GM19043 (cell line): ENCODE measurements at regions not wholly inside any gene's neighbourhood (a gene's known extent, or its start where the extent isn't known, plus 50 kb on each side); places are given as distances from the start of the nearest gene placed in this dataset.
"Not testable (repeated sequence)": the region's sequence is repeated elsewhere in the genome, so short reads cannot be mapped to it uniquely, and the experiment has no call there.

Experiments
- ATAC-seq: cut with Tn5 transposase; IDR thresholded peaks from one replicate; pipeline ENCODE4 v1.9.1; 2021; ENCODE audit warnings: low read depth; ENCODE audit not compliant: unreplicated experiment

- not testable (repeated sequence) for ATAC-seq
Observed at GRCh38 chr1:148361427-148362215, 121.5 kb downstream of the PPIAL4G start.

DNA sequence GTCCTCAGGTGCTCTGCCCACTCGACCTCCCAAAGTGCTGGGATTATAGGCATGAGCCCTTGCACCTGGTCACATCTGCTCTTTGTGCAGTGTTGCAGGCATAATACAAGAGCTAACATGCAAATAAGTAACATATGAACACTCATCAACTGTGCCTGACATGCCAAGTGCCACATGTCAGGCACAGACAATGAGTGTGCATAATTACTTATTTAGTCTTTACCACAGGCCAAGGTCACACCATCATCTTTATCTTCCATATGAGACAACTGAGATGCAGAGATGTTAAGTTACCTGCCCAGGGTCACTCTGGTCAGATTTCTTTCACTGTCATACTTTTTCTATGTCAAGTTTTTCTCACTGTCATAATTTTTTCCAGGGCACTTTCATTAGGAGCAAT lies 126.1 kb downstream of the PPIAL4G start:
- no peak for ATAC-seq

DNA sequence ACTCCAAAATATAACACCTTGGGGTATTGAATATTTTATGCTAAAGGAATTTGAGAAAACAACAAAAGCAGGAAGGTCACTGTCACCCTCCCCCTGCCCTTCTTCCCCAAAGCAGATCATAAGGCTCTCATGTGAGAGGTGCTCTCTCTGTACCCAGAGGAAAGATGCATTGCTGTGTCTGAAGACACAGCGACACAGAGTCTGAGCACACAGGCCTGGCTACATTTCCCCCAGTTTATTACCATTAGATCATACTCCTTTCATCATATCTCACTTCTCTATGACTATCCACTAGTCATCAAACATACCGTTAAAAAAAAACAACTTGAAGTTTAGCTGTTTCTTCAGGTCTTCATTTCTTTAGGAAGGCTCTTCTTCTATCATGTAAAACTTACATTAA lies 127.1 kb downstream of the PPIAL4G start:
- no peak for ATAC-seq

DNA sequence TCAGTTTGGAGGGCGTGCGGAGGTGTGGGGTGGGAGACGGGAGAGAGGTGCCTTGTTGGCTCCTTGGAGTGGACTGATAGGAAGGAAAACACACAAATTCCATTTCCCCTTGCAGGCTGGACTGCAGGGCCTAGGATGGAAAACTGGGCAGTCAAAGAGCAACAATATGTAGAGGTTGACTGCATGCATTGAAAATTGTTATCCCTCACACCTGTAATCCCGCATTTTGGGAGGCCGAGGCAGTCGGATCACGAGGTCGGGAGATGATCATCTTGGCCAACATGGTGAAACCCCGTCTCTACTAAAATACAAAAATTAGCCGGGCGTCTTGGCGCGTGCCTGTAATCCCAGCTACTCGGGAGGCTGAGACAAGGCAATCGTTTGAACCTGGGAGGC lies 128.2 kb downstream of the PPIAL4G start:
- no peak for ATAC-seq

DNA sequence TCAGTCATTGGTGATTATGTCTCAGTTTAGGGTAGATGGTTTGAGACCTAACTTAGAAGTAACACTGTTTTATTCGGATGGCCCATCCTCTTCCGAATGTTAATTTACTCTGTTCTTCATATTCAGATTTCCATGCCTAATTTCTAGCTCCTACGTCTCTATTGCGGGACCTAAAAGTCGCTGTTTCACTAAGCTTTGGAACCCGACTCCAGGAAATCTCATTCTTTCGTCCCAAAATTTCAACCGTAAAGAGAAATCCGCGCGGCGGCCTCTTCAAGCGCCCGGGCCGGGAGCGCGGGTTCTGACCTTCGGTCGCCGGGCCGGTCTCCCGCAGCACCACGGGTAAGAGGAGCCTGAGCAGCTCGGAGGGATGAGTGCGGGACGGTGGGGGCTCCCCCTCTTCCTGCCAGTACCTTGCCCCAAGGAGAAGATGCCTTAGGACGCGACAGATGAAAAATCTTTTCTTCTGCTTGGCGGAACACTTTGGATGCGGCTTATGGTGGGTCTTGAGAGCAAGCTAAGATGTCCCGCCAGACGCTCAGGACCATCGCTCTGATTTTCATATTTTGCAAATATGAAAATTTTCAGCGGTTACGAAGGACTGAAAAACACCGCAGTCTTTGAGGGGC lies 128.7 kb downstream of the PPIAL4G start:
- no peak for ATAC-seq

DNA sequence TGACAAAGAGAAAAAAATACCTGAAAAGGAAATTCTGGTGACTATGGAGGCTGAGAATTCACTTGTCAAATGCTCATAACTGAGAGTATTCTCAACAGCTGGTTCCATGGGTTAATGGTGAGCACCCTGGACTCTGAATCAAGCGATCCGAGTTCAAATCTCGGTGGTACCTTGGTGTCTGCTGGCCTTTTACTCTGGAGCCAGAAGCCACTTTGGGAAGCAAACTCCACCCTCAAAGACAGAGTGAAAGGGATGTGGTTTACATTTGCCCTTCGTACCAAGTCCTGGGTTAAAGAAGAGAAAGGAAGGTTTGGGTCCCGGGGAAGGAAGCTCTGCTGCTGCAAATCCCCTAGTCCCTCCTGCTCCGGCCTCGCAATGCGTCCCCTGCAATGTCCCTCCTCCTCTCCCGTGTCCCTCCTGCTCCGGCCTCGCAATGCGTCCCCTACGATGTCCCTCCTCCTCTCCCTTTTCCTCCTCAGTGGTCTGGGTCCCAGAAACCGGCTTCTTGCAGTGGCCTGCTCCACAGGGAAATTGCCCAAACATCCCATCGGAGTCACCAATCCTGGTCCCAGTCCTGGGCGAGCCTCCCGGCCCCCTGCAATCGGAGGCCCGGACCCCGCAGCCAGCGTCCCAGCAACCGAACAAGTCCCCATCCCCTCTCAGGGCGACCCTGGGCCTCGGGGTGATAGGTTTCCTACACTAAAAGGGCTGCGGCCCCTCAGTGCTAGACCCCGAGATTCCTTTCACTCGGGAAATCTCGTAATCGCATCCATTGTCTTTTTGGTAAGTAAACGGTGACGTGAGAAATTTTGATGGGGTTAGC lies 129.4 kb downstream of the PPIAL4G start:
- no peak for ATAC-seq

DNA sequence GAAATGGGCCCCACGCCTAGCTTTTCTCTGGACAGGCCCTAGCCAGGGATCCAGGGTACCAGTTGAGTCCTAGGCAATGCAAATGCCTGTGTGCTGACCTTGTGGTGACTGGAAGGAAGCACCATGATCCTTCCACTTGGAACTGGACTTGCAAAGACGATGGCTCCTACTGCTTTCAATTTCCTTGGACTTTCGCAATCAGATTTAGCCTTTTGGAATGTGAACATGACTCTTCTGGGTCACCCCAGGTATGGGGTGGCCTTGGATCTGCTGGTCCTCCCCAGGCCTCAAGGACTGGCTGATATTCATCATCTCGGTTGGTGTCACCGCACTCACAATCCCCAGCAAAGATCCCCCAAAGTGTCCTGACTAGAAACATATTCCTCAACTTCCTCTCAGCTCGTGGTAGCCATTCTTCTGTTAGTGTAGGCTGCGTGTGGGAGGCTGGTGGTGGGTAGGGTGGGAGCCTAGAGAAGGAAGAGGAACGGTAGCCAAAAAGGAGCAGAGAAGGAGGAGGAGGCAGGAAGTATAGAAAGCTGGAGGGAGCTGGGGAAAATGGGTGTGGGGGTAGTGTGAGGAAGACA lies 130.5 kb downstream of the PPIAL4G start:
- ATAC-seq: no peak

DNA sequence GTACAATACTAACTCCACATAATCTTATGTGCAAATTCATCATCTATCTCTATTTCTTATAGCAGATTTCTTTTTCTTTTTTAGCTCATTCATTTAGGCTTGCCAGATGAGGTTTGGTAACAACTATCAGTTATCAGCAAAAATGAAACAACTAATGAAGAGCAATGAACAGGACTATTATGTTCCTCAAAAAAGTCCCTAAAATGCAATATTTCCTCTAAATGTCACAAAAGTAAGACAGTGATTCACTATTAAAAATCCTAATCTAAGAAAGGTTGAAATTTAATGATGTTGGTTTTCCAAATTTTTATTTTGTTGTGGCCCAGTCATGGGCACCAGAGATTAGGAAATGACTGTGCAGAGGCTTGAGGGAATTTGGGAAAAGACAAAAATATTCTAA lies 135.3 kb downstream of the PPIAL4G start:
- no peak for ATAC-seq

DNA sequence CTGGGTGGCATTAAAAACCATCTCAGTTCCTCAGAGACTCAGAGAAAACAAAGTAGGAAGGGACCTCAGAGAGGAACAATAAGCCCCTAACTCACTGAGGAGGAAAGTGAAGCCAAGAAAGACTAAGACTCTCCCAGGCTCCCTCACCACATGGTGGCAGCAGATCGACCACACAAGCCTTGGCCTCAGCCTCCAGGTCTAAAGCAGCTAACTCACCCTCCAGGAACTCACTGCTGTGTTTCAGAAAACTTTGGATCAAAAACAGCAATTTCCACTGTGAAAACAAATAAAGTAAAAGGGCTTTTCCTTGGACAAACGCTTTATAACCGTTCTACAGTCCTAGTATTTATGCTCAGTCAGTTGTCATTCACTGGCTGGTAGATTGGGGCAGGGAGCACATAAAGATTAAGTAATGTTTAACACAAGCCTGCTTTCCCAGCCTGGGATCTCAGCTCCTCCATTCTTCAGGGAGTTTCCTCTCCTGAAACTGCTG lies 137.4 kb downstream of the PPIAL4G start:
- ATAC-seq: not testable (repeated sequence)

- not testable (repeated sequence) for ATAC-seq
Observed at GRCh38 chr1:148344651-148345050, 138.5 kb downstream of the PPIAL4G start.

DNA sequence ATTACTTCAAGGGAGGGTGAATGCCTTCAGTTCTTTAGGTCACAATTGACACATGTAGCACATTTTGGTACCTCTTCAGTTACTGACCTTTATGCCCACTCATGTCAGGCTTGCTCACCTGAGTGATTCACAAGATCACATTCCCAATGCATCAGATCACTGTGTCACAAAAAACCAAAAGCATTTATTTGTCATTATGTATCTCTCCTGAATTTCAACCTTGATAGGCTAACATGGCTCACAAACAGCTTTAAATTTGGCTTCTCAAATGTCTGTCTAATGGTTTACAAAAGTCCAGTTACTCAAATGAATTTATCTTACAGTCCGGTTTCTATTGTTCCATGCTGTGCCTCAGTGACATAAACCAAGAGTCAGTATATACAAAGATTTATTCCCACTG lies 141.4 kb downstream of the PPIAL4G start:
- not testable (repeated sequence) for ATAC-seq

DNA sequence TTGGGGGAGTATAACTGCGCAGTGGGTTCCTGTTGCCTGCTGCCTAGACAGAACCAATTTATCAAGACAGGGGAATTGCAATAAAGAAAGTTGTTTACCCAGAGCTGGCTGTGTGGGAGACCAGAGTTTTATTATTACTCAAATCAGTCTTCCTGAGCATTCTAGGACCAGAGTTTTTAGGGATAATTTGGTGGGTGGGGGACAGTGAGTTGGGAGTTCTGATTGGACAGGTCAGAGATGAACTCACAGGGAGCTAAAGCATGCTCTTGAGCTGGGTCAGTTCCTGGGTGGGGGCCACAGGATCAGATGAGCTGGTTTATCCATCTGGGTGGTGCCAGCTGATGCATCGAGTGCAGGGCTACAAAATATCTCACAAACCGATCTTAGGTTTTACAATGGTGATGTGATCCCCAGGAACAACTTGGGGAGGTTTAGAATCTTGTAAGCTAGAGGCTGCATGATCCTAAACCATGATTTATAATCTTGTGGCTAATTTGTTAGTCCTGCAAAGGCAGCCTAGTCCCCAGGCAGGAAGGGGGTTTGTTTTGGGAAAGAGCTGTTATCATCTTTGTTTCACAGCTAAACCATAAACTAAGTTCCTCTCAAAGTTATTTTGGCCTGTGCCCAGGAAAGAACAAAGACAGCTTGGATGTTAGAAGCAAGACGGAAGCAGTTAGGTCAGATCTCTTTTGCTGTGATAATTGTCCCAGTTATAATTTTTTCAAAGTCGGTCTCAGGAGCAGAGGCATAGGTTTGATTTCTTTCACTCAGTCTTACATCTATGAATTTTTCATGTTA lies 146.8 kb downstream of the PPIAL4G start:
- ATAC-seq: not testable (repeated sequence)

DNA sequence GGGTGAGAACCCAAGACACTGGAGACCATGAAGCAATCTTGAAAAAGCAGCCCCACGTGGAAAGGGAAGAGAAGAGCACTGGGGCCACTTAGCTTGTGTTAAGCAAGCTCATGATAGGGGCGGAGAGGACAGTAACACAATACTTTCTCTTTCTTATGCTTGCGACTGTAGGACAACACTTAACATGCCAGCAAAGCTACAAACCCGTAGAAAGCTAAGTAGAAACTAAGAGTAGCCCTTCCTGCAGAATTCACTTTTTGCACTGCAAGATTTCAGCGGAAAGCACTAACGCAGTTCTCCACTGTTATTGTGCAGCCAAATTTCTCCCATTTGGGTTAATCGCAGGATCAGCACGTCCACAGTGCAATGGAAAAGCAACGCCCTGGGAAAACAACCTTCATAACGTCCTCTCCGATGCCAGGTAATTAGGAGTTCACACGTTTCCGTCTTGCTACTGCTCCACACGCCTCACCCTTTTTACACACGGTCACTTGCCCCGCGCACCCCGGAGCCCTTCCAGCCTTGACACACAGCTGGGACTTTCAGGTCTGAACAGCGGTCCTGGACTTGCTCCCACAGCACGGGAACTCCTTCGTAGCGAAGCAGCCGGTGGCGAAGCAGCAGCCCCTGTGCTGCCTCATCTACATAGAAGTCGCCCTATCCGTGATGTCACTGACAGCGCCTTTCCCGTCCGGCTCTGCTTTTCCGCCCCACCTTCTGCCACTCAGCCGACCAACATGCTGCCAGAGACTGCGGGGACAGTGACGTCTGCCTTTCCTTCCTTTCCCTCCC lies 148.6 kb downstream of the PPIAL4G start:
- peak; percentile 82 for ATAC-seq

GRCh38 chr1:148333875-148334338 lies 149.2 kb downstream of the PPIAL4G start:
- ATAC-seq: no peak

DNA sequence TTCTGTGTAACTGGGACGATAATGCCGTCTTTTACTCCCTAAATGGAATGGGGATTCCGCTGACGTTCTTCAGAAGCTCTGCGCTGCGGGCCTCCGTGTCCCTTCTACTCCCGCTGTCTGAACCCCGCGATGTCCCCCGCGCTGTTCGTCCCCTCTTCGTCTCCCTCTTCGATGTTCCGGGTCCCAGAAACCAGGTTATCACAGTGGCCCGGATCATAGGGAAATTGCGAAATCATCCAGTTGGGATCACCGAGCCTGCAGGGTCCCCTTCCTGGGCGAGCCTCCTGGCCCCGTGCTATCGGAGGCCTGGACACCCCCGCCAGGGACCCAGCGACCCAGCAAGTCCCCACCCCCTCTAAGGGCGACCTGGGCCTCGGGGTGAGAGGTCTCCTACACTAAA lies 154.2 kb downstream of the PPIAL4G start:
- no peak for ATAC-seq

DNA sequence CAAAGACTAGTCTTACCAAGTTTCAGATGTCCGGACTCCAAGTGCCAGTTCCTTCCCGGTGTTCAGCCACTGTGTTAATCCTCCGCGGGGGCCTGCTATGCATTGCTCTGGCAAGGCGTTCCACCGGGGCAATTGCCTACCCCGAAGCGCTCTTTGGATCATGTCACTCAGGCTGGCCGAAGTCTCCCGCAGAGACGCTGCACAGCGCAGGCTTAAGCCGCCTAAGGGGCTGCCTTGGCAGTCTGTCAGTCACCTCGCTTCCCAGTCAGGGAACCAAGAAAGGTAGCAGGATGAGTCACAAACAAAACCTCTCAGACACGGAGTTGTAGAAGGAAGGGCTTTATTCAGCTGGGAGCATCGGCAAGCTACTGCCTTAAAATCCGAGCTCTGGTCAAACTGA lies 158.1 kb downstream of the PPIAL4G start:
- ATAC-seq: not testable (repeated sequence)

GRCh38 chr1:148324465-148324864 lies 158.6 kb downstream of the PPIAL4G start:
- ATAC-seq: not testable (repeated sequence)

DNA sequence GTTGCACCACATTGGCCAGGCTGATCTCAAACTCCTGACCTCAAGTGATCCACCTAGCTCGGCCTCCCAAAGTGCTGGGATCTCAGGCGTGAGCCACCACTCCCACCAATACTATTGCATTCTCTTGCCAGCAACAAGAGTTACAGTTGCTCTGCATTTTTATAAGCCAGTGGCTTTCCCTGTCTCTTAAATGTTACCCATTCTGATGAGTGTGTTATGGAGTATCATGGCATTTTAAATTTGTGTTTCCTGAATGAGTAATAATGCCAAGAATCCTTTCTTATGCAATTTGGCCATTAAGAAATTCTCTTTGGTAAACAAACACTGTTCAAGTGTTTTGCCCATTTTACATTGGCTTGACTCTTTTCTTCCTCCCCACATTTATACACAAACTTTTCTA lies 163.0 kb downstream of the PPIAL4G start:
- ATAC-seq: not testable (repeated sequence)

GRCh38 chr1:148318904-148319242 lies 164.2 kb downstream of the PPIAL4G start:
- no peak for ATAC-seq
